ENCODE measurements at regions not wholly inside any gene's neighbourhood (a gene's known extent, or its start where the extent isn't known, plus 50 kb on each side); places are given as distances from the start of the nearest gene placed in this dataset.

GRCh38 chr6:164166515-164166914 is 752.0 kb downstream of the QKI start:
- DNase-seq (ENCODE audit: low read depth): no peak
- no peak overlapping the region for H3K4me3 ChIP-seq (replicated peaks; ENCODE audit: low read depth, low read length)
- TF ChIP-seq CTCF (IDR thresholded peaks at IDR 0.05; ENCODE audit: low read length, missing control alignments): no peak

- no peak for TF ChIP-seq CTCF (IDR thresholded peaks at IDR 0.05; ENCODE audit: low read length, missing control alignments)
- DNase-seq (ENCODE audit: low read depth): no peak
- no peak overlapping the region for H3K4me3 ChIP-seq (replicated peaks; ENCODE audit: low read depth, low read length)
Measured at GRCh38 chr6:164164876-164165275, 750.4 kb downstream of the QKI start.

- TF ChIP-seq CTCF (IDR thresholded peaks at IDR 0.05; ENCODE audit: low read length, missing control alignments): no peak
- no peak overlapping the region for H3K4me3 ChIP-seq (replicated peaks; ENCODE audit: low read depth, low read length)
- no peak for DNase-seq (ENCODE audit: low read depth)
Measured at GRCh38 chr6:164163239-164163638, 748.7 kb downstream of the QKI start.

- TF ChIP-seq CTCF (IDR thresholded peaks at IDR 0.05; ENCODE audit: low read length, missing control alignments): no peak
- DNase-seq (ENCODE audit: low read depth): no peak
Measured at GRCh38 chr6:164159061-164159460, 744.5 kb downstream of the QKI start.

GRCh38 chr6:164154588-164154987 is 740.1 kb downstream of the QKI start:
- no peak for DNase-seq (ENCODE audit: low read depth)
- no peak overlapping the region for H3K4me3 ChIP-seq (replicated peaks; ENCODE audit: low read depth, low read length)
- no peak for TF ChIP-seq CTCF (IDR thresholded peaks at IDR 0.05; ENCODE audit: low read length, missing control alignments)

More at GRCh38 chr6:164159061-164159460, 744.5 kb downstream of the QKI start:
- no peak overlapping the region for H3K4me3 ChIP-seq (replicated peaks; ENCODE audit: low read depth, low read length)

- H3K4me3 ChIP-seq (replicated peaks; ENCODE audit: low read depth, low read length): no peak overlapping the region
- no peak for DNase-seq (ENCODE audit: low read depth)
- TF ChIP-seq CTCF (IDR thresholded peaks at IDR 0.05; ENCODE audit: low read length, missing control alignments): no peak
Measured at GRCh38 chr6:164152611-164153010, 738.1 kb downstream of the QKI start.
